ENCODE measurements at regions not wholly inside any gene's neighbourhood (a gene's known extent, or its start where the extent isn't known, plus 50 kb on each side); places are given as distances from the start of the nearest gene placed in this dataset.

GRCh38 chr11:70543611-70544010 is 145.3 kb downstream of the CTTN start:
- ATAC-seq, result no peak
- no peak for TF ChIP-seq ZNF114 (CRISPR knock-in tag; IDR thresholded peaks at IDR 0.05)
- Histone ChIP-seq H4K20me1 (replicated peaks; ENCODE audit: insufficient read depth) (no peaks in the 10 kb centered on the region; the same call in 1 of the 2 replicates), H3K4me3 (no peak overlapping the region), H3K9me2 (ENCODE audit: insufficient read depth) (no peaks in the 10 kb centered on the region), H3K36me3 (ENCODE audit: insufficient read depth) (no peaks in the 10 kb centered on the region), H3F3A (replicated peaks; ENCODE audit: low read depth) (no peaks in the 10 kb centered on the region), H3K79me2 (replicated peaks; ENCODE audit: insufficient read depth) (peaks cover 4% of the 10 kb centered on the region; the same call in 1 of the 2 replicates), H3K27me3 (ENCODE audit: insufficient read depth) (no peaks in the 10 kb centered on the region), H3K27ac (ENCODE audit: low read depth) (no peak overlapping the region), H2AFZ (no peak overlapping the region), H3K4me2 (no peak overlapping the region), H3K4me1 (ENCODE audit: insufficient read depth) (peaks cover 17% of the 10 kb centered on the region)
- DNase-seq (ENCODE audit: low spot score), result no peak
- Mint-ChIP-seq H3K27ac (no peak overlapping the region), H3K36me3 (ENCODE audit: low read depth) (peaks cover 2% of the 10 kb centered on the region; the same call in 1 of the 3 replicates), H3K27me3 (ENCODE audit: insufficient read depth, low read depth, poor library complexity) (peaks cover 25% of the 10 kb centered on the region), H3K9me3 (no peaks in the 10 kb centered on the region; the same call in 2 of the 3 replicates), H3K4me3 (no peak overlapping the region), H3K4me1 (peaks cover 35% of the 10 kb centered on the region)

DNA sequence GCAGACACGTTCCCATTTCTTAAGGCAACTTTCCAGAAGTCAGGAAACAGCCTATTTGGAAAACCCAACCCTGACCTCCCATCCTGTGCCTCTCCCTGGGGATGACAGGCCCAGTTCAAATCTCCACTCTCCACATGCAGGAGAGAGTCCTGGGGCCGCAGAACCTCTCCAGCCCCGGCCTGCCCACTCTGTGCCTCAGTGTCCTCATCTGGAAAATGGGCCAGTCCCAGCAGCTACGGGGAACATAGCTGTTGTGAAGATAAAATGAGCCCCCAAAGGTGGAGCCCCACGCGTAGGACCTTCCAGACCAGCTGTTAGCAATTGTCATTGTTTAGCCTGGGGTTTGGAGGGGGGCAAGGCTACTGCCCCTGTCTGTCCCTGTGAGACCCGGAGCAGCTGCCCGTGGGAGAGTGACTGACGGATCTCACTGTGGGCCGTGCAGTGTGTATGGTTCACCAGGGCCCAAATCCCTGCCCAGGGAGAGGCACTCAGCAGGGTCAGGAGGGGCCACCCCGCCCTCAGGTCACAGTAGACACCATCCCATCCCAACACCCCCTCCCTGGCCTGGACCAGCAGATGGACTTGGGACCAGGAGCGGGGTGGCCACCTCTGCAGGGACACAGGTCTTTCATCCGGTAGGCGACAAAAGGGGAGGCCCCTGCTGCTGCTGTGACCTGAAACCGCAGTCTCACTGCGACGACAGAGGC is 145.9 kb downstream of the CTTN start:
- no peaks in the 10 kb centered on the region for H3K27me3 ChIP-seq (ENCODE audit: insufficient read depth)
- Mint-ChIP-seq H3K4me1 (peaks cover 32% of the 10 kb centered on the region), H3K4me3 (no peak overlapping the region), H3K27me3 (ENCODE audit: insufficient read depth, low read depth, poor library complexity) (peaks cover 30% of the 10 kb centered on the region), H3K9me3 (no peaks in the 10 kb centered on the region; the same call in 2 of the 3 replicates), H3K27ac (no peak overlapping the region), H3K36me3 (ENCODE audit: low read depth) (peaks cover 2% of the 10 kb centered on the region; the same call in 1 of the 3 replicates)
- H3K9me2 ChIP-seq (ENCODE audit: insufficient read depth), result no peaks in the 10 kb centered on the region
- ATAC-seq (no peak), DNase-seq (ENCODE audit: low spot score) (no peak)
- H3K27ac ChIP-seq (ENCODE audit: low read depth), result no peak overlapping the region
- no peaks in the 10 kb centered on the region for H3F3A ChIP-seq (replicated peaks; ENCODE audit: low read depth)
- no peak overlapping the region for H3K4me3 ChIP-seq
- H4K20me1 ChIP-seq (replicated peaks; ENCODE audit: insufficient read depth), result no peaks in the 10 kb centered on the region; the same call in 1 of the 2 replicates
- H3K79me2 ChIP-seq (replicated peaks; ENCODE audit: insufficient read depth), result peaks cover 4% of the 10 kb centered on the region; the same call in 1 of the 2 replicates
- peaks cover 17% of the 10 kb centered on the region for H3K4me1 ChIP-seq (ENCODE audit: insufficient read depth)
- H3K4me2 ChIP-seq, result no peak overlapping the region
- H3K36me3 ChIP-seq (ENCODE audit: insufficient read depth), result no peaks in the 10 kb centered on the region
- H2AFZ ChIP-seq, result no peak overlapping the region
- TF ChIP-seq ETS1 (IDR thresholded peaks at IDR 0.05), result no peak
- TF ChIP-seq CREB1 (CRISPR knock-in tag; IDR thresholded peaks at IDR 0.05; ENCODE audit: low read depth), result no peak
- no peak for TF ChIP-seq NANOG (IDR thresholded peaks at IDR 0.05; ENCODE audit: borderline replicate concordance)
- no peak for TF ChIP-seq ZNF462 (CRISPR knock-in tag; IDR thresholded peaks at IDR 0.05)
- no peak for TF ChIP-seq ZNF331 (CRISPR knock-in tag; IDR thresholded peaks at IDR 0.05; ENCODE audit: low read depth)
- TF ChIP-seq, protein P1, sequence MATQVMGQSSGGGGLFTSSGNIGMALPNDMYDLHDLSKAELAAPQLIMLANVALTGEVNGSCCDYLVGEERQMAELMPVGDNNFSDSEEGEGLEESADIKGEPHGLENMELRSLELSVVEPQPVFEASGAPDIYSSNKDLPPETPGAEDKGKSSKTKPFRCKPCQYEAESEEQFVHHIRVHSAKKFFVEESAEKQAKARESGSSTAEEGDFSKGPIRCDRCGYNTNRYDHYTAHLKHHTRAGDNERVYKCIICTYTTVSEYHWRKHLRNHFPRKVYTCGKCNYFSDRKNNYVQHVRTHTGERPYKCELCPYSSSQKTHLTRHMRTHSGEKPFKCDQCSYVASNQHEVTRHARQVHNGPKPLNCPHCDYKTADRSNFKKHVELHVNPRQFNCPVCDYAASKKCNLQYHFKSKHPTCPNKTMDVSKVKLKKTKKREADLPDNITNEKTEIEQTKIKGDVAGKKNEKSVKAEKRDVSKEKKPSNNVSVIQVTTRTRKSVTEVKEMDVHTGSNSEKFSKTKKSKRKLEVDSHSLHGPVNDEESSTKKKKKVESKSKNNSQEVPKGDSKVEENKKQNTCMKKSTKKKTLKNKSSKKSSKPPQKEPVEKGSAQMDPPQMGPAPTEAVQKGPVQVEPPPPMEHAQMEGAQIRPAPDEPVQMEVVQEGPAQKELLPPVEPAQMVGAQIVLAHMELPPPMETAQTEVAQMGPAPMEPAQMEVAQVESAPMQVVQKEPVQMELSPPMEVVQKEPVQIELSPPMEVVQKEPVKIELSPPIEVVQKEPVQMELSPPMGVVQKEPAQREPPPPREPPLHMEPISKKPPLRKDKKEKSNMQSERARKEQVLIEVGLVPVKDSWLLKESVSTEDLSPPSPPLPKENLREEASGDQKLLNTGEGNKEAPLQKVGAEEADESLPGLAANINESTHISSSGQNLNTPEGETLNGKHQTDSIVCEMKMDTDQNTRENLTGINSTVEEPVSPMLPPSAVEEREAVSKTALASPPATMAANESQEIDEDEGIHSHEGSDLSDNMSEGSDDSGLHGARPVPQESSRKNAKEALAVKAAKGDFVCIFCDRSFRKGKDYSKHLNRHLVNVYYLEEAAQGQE (IDR thresholded peaks at IDR 0.05; ENCODE audit: unreplicated experiment), result no peak
- no peak for TF ChIP-seq POLR2AphosphoS5 (IDR thresholded peaks at IDR 0.05; ENCODE audit: low read depth)
- no peak for TF ChIP-seq EZH2 (IDR thresholded peaks at IDR 0.05; ENCODE audit: low read depth, unreplicated experiment)
- TF ChIP-seq JUNB (IDR thresholded peaks at IDR 0.05; ENCODE audit: unreplicated experiment), result no peak
- no peak for TF ChIP-seq STAT1 (IDR thresholded peaks at IDR 0.05; ENCODE audit: unreplicated experiment)
- no peak for TF ChIP-seq ZNF114 (CRISPR knock-in tag; IDR thresholded peaks at IDR 0.05)

All from GM23338 (cell line).